M059J (cell line): ENCODE measurements at regions not wholly inside any gene's neighbourhood (a gene's known extent, or its start where the extent isn't known, plus 50 kb on each side); places are given as distances from the start of the nearest gene placed in this dataset.

ENCODE experiments used
- DNase-seq: peaks from one replicate; pipeline ENCODE4 v3.0.0-alpha.2; 2012; ENCODE audit warnings: low read depth

GRCh38 chr3:177742273-177742672 lies 545.0 kb upstream of the TBL1XR1 start:
- DNase-seq, result no peak

- no peak for DNase-seq
Measured at GRCh38 chr3:177743173-177743890, 546.0 kb upstream of the TBL1XR1 start.

GRCh38 chr3:177744873-177745606 lies 547.8 kb upstream of the TBL1XR1 start:
- peak; percentile 99 for DNase-seq

- DNase-seq, result no peak
Measured at GRCh38 chr3:177745607-177746005, 548.3 kb upstream of the TBL1XR1 start.

- DNase-seq, result peak; percentile 75
Measured at GRCh38 chr3:177746337-177746933, 549.2 kb upstream of the TBL1XR1 start.

GRCh38 chr3:177749836-177750235 lies 552.6 kb upstream of the TBL1XR1 start:
- no peak for DNase-seq

GRCh38 chr3:177750436-177750835 lies 553.2 kb upstream of the TBL1XR1 start:
- no peak for DNase-seq

- no peak for DNase-seq
Measured at GRCh38 chr3:177751770-177752169, 554.5 kb upstream of the TBL1XR1 start.

GRCh38 chr3:177752831-177753230 lies 555.5 kb upstream of the TBL1XR1 start:
- no peak for DNase-seq

- peak; percentile 74 for DNase-seq
Measured at GRCh38 chr3:177753451-177754155, 556.3 kb upstream of the TBL1XR1 start.

GRCh38 chr3:177754508-177754921 lies 557.2 kb upstream of the TBL1XR1 start:
- DNase-seq, result peak; percentile 90

GRCh38 chr3:177758126-177758525 lies 560.8 kb upstream of the TBL1XR1 start:
- no peak for DNase-seq

GRCh38 chr3:177760803-177761202 lies 563.5 kb upstream of the TBL1XR1 start:
- peak; percentile 30 for DNase-seq

GRCh38 chr3:177764377-177764912 lies 567.2 kb upstream of the TBL1XR1 start:
- DNase-seq, result peak; percentile 45

- DNase-seq, result no peak
Measured at GRCh38 chr3:177764933-177765332, 567.7 kb upstream of the TBL1XR1 start.

- DNase-seq, result peak; percentile 83
Measured at GRCh38 chr3:177770383-177771230, 573.3 kb upstream of the TBL1XR1 start.

- no peak for DNase-seq
Measured at GRCh38 chr3:177771780-177772179, 574.5 kb upstream of the TBL1XR1 start.

GRCh38 chr3:177772908-177773557 lies 575.8 kb upstream of the TBL1XR1 start:
- no peak for DNase-seq

GRCh38 chr3:177773717-177774116 lies 576.4 kb upstream of the TBL1XR1 start:
- no peak for DNase-seq

GRCh38 chr3:177776661-177777101 lies 579.4 kb upstream of the TBL1XR1 start:
- DNase-seq, result peak; percentile 99
